HTR-8/SVneo (cell line): ENCODE measurements at regions not wholly inside any gene's neighbourhood (a gene's known extent, or its start where the extent isn't known, plus 50 kb on each side); places are given as distances from the start of the nearest gene placed in this dataset.
A peak's percentile ranks its signal among the peaks of the same experiment; 100 is the strongest.

ENCODE experiments used
- DNase-seq: peaks from one replicate; pipeline ENCODE4 v3.0.0; 2011; ENCODE audit warnings: low spot score, mixed read lengths; ENCODE audit not compliant: insufficient read length
- FAIRE-seq: peaks from 2 replicates; lab custom pipeline; 2011; peaks lifted over from hg19 to GRCh38; lab: Jason Lieb, UNC

- no peak for FAIRE-seq
- no peak for DNase-seq
These were observed 67.0 kb upstream of the FOXC1 start for GRCh38 chr6:1542764-1543163.

- no peak for DNase-seq
- no peak for FAIRE-seq
These were observed 65.7 kb upstream of the FOXC1 start for GRCh38 chr6:1544000-1544399.

DNA sequence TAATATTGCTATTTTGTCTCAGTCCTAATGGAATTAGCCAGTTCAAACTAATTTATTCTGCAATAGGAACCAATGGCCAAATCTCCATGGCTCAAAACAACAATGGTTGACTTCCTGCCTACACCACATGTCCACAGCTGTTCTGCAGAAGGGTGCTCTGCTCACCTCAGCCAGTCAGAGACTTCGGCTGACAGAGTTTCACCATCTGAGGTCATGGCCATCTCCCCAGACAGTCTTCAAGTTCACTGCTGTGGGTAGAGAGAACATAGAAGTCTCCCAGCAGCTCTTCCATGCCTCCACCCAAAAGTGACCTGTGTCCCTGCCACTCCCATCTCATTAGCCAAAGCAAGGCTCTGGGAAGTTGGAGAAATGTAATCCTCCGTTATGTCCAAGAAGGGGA lies 65.1 kb upstream of the FOXC1 start:
- FAIRE-seq (no peak), DNase-seq (no peak)

GRCh38 chr6:1545654-1546053 lies 64.1 kb upstream of the FOXC1 start:
- FAIRE-seq: no peak
- DNase-seq: no peak

DNA sequence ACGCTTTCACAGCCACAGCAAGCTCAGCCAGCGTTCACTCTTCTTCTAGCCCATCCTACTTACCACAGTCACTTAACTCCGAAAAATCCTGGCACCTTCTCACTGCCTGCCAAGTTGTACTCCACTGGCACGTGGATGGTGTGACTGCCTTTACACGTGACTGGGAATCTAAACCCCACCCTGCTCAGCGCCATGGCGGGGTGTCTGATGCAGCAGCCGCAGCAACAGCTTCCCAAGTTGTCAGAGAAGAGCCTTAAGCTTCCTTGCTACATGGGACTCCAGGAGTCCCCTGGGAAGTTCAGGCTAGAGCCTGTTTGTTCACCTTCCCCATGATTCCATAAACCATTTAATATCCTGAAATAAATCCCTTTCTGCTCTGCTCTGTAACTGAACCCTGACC lies 61.9 kb upstream of the FOXC1 start:
- FAIRE-seq: no peak

DNA sequence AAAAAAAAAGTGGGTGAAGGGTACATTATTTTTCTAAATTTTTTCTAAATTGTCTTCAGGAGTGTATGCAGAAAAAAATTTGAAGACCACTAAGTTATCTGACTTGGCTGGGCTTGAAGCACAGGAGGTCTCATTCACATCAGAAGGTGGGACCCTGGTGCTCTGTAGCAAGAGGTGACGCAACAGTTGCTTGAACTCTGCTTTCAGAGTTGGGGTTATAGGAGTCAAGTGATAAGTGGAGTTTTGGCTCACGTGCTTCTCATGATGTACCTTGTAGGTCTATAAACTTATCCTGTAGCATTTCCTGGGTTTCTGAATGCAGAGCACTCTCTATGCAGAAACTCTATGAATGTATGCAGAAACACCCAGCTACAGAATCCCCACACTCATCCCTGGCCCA lies 58.5 kb upstream of the FOXC1 start:
- FAIRE-seq (no peak), DNase-seq (no peak)

More for the DNA sequence above, 61.9 kb upstream of the FOXC1 start:
- no peak for DNase-seq

- FAIRE-seq (no peak), DNase-seq (peak; percentile 58)
These were observed 57.4 kb upstream of the FOXC1 start for GRCh38 chr6:1552296-1552761.

DNA sequence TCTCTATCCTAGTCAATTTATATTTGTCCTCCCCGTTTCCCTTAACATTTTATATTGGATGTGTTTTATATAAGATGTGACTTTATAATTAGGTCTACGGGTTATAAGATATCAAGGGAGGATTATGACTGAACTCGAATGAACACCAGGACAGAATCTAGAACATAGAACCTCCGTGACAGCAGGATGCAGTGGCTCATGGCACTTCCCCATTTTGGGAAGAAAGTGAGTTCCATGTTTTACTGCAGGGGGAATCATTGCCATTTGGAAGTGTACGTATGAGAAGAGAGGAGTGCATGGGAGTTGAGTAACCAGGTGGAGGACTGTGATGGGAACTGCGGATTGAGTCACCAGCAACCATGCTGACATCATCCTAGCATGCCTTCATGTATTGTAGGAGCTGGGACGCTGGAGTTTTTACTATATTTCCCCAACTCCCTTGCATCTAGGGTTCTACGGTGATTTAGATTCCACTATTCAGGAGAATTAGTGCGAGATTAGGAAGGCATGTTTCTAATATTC lies 56.1 kb upstream of the FOXC1 start:
- DNase-seq (no peak), FAIRE-seq (no peak)

GRCh38 chr6:1554141-1554475 lies 55.6 kb upstream of the FOXC1 start:
- DNase-seq (no peak), FAIRE-seq (no peak)

GRCh38 chr6:1554476-1555310 lies 55.0 kb upstream of the FOXC1 start:
- DNase-seq (peak; percentile 25), FAIRE-seq (no peak)

GRCh38 chr6:1558388-1558787 lies 51.3 kb upstream of the FOXC1 start:
- DNase-seq (no peak), FAIRE-seq (no peak)
